GM12878 (cell line): ENCODE measurements at regions not wholly inside any gene's neighbourhood (a gene's known extent, or its start where the extent isn't known, plus 50 kb on each side); places are given as distances from the start of the nearest gene placed in this dataset.

Source experiments
- CHD2 ChIP-seq: IDR thresholded peaks from 2 replicates; pipeline ENCODE4 v1.6.1; 2011; ENCODE audit warnings: low read depth, low read length, improper control_type of control experiment, borderline replicate concordance
- EZH2 ChIP-seq: IDR thresholded peaks from 2 replicates; pipeline ENCODE4 v1.6.1; 2012; ENCODE audit warnings: low read depth, mild to moderate bottlenecking, control low read depth, inconsistent platforms, low read length, borderline replicate concordance; ENCODE audit not compliant: control insufficient read depth
- JUNB ChIP-seq: IDR thresholded peaks from 2 replicates; pipeline ENCODE4 v1.6.1; 2016; ENCODE audit warnings: antibody characterized with exemption, mild to moderate bottlenecking
- POLR2AphosphoS5 ChIP-seq: IDR thresholded peaks from 2 replicates; pipeline ENCODE4 v1.6.1; 2011; ENCODE audit warnings: mild to moderate bottlenecking, low read length, inconsistent platforms
- SMAD1 ChIP-seq: fragments of 450-650 bp; IDR thresholded peaks from 2 replicates; pipeline ENCODE4 v1.6.1; 2018; ENCODE audit warnings: mild to moderate bottlenecking, low read depth; ENCODE audit not compliant: partially characterized antibody
- TF ChIP-seq, protein P1 (sequence below), 3 experiments: IDR thresholded peaks in 2 of 3; conservative IDR thresholded peaks in 1 of 3; 2 replicates each; pipeline ENCODE4 v1.5.1; 2011; ENCODE audit warnings: low read depth in 3 of 3, low read length in 3 of 3, mild to moderate bottlenecking in 3 of 3, control low read depth in 2 of 3, moderate library complexity in 2 of 3, inconsistent platforms in 1 of 3, mixed read lengths in 1 of 3; ENCODE audit not compliant: control insufficient read depth in 2 of 3, insufficient read depth in 1 of 3; ENCODE audit errors: extremely low read depth in 1 of 3

- TF ChIP-seq SMAD1, result no peak
- no peak for TF ChIP-seq EZH2
- TF ChIP-seq JUNB, result no peak
- TF ChIP-seq POLR2AphosphoS5, result no peak
- TF ChIP-seq, protein P1, sequence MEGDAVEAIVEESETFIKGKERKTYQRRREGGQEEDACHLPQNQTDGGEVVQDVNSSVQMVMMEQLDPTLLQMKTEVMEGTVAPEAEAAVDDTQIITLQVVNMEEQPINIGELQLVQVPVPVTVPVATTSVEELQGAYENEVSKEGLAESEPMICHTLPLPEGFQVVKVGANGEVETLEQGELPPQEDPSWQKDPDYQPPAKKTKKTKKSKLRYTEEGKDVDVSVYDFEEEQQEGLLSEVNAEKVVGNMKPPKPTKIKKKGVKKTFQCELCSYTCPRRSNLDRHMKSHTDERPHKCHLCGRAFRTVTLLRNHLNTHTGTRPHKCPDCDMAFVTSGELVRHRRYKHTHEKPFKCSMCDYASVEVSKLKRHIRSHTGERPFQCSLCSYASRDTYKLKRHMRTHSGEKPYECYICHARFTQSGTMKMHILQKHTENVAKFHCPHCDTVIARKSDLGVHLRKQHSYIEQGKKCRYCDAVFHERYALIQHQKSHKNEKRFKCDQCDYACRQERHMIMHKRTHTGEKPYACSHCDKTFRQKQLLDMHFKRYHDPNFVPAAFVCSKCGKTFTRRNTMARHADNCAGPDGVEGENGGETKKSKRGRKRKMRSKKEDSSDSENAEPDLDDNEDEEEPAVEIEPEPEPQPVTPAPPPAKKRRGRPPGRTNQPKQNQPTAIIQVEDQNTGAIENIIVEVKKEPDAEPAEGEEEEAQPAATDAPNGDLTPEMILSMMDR (IDR thresholded peaks at IDR 0.05 in 2 of 3, conservative IDR thresholded peaks at IDR 0.05 in 1 of 3; ENCODE audit: control insufficient read depth in 2 of 3, extremely low read depth in 1 of 3, insufficient read depth in 1 of 3, low read depth in 3 of 3, low read length in 3 of 3), result no peak
- no peak for TF ChIP-seq CHD2
Observed at GRCh38 chr1:237998581-237998980, 107.9 kb upstream of the ZP4 start.
